GM19240 (cell line): ENCODE measurements at regions not wholly inside any gene's neighbourhood (a gene's known extent, or its start where the extent isn't known, plus 50 kb on each side); places are given as distances from the start of the nearest gene placed in this dataset.
A peak's percentile ranks its signal among the peaks of the same experiment; 100 is the strongest.

Source experiments
- DNase-seq: peaks from one replicate; pipeline ENCODE4 v3.0.0; 2011; ENCODE audit warnings: low spot score; ENCODE audit not compliant: insufficient read length

- no peak for DNase-seq
Observed at GRCh38 chr7:142375710-142376313, 118.0 kb upstream of the PRSS58 start.

GRCh38 chr7:142372727-142373126 lies 114.9 kb upstream of the PRSS58 start:
- no peak for DNase-seq

GRCh38 chr7:142371586-142372377 lies 113.9 kb upstream of the PRSS58 start:
- DNase-seq, result no peak

GRCh38 chr7:142365410-142365842 lies 107.6 kb upstream of the PRSS58 start:
- no peak for DNase-seq

GRCh38 chr7:142364551-142364950 lies 106.7 kb upstream of the PRSS58 start:
- no peak for DNase-seq

GRCh38 chr7:142362349-142362748 lies 104.5 kb upstream of the PRSS58 start:
- no peak for DNase-seq

- no peak for DNase-seq
Observed at GRCh38 chr7:142359694-142360279, 101.9 kb upstream of the PRSS58 start.

- DNase-seq, result peak; percentile 5
Observed at GRCh38 chr7:142357953-142358520, 100.2 kb upstream of the PRSS58 start.

- no peak for DNase-seq
Observed at GRCh38 chr7:142356166-142356565, 98.3 kb upstream of the PRSS58 start.

- no peak for DNase-seq
Observed at GRCh38 chr7:142355328-142355727, 97.5 kb upstream of the PRSS58 start.

- DNase-seq, result no peak
Observed at GRCh38 chr7:142353147-142354060, 95.5 kb upstream of the PRSS58 start.

GRCh38 chr7:142352543-142352942 lies 94.7 kb upstream of the PRSS58 start:
- DNase-seq, result no peak

GRCh38 chr7:142351145-142351544 lies 93.3 kb upstream of the PRSS58 start:
- no peak for DNase-seq

GRCh38 chr7:142349670-142350405 lies 92.0 kb upstream of the PRSS58 start:
- no peak for DNase-seq

GRCh38 chr7:142348921-142349405 lies 91.1 kb upstream of the PRSS58 start:
- DNase-seq, result no peak

- no peak for DNase-seq
Observed at GRCh38 chr7:142348100-142348499, 90.2 kb upstream of the PRSS58 start.

GRCh38 chr7:142347091-142347490 lies 89.2 kb upstream of the PRSS58 start:
- no peak for DNase-seq

GRCh38 chr7:142345811-142346210 lies 88.0 kb upstream of the PRSS58 start:
- DNase-seq, result no peak

GRCh38 chr7:142338633-142339501 lies 81.0 kb upstream of the PRSS58 start:
- no peak for DNase-seq
